Mesothelial cell of epicardium (in vitro differentiated cells): ENCODE measurements at regions not wholly inside any gene's neighbourhood (a gene's known extent, or its start where the extent isn't known, plus 50 kb on each side); places are given as distances from the start of the nearest gene placed in this dataset.

Experiments
- DNase-seq, 2 experiments: peaks; one replicate each; pipeline ENCODE4 v3.0.0; 2021; ENCODE audit warnings: low spot score in 2 of 2; ENCODE audit not compliant: unreplicated experiment in 2 of 2
- H3K27ac Mint-ChIP-seq: 2 replicates; pipeline ENCODE4 v1.8.0; 2021; ENCODE audit warnings: mixed read lengths
- H3K27me3 Mint-ChIP-seq: 2 replicates; pipeline ENCODE4 v1.8.0; 2021; ENCODE audit warnings: low read depth, mixed read lengths
- H3K36me3 Mint-ChIP-seq: 2 replicates; pipeline ENCODE4 v1.8.0; 2021; ENCODE audit warnings: mixed read lengths
- H3K4me1 Mint-ChIP-seq: 2 replicates; pipeline ENCODE4 v1.8.0; 2021; ENCODE audit warnings: mixed read lengths
- H3K4me3 Mint-ChIP-seq: 2 replicates; pipeline ENCODE4 v1.8.0; 2021; ENCODE audit warnings: mild to moderate bottlenecking, moderate library complexity, mixed read lengths
- H3K9me3 Mint-ChIP-seq: 2 replicates; pipeline ENCODE4 v1.8.0; 2021; ENCODE audit warnings: mixed read lengths
- CTCF ChIP-seq: fragments of 200-600 bp; sonication (generic); IDR thresholded peaks from one replicate; pipeline ENCODE4 v1.5.0; 2021; ENCODE audit warnings: antibody characterized with exemption; ENCODE audit not compliant: unreplicated experiment

DNA sequence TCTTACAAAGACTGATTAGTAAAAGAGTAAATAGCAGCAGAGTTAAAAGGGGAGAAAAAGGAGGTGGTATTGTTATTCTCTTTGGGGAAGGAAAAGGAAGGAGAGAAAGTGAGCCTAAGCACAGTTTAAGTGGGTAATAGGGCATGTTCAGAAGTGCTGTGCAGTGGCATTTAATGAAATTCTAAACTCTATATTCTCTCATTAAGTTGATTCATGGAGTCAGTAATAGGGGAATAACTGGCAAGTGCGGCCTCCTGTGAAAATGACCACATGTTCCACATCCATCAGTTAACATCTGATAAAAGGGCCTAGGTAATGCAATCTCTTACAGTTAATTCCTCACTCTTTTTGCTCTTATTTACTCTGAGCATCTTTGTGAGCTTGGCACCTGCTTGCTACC is 516.7 kb downstream of the JRKL start:
- Mint-ChIP-seq H3K27ac (no peak overlapping the region), H3K4me1 (peaks cover 14% of the 10 kb centered on the region), H3K27me3 (no peaks in the 10 kb centered on the region), H3K9me3 (peaks cover 20% of the 10 kb centered on the region), H3K36me3 (peaks cover 5% of the 10 kb centered on the region), H3K4me3 (no peak overlapping the region)
- no peak for TF ChIP-seq CTCF
- DNase-seq = no peak

GRCh38 chr11:96925862-96926261 is 536.0 kb downstream of the JRKL start:
- no peaks in the 10 kb centered on the region for H3K36me3 Mint-ChIP-seq
- no peak overlapping the region for H3K4me3 Mint-ChIP-seq
- no peak for TF ChIP-seq CTCF
- no peak overlapping the region for H3K27ac Mint-ChIP-seq
- H3K27me3 Mint-ChIP-seq = peaks cover 2% of the 10 kb centered on the region
- DNase-seq = no peak
- peaks cover 12% of the 10 kb centered on the region for H3K9me3 Mint-ChIP-seq
- H3K4me1 Mint-ChIP-seq = no peaks in the 10 kb centered on the region

DNA sequence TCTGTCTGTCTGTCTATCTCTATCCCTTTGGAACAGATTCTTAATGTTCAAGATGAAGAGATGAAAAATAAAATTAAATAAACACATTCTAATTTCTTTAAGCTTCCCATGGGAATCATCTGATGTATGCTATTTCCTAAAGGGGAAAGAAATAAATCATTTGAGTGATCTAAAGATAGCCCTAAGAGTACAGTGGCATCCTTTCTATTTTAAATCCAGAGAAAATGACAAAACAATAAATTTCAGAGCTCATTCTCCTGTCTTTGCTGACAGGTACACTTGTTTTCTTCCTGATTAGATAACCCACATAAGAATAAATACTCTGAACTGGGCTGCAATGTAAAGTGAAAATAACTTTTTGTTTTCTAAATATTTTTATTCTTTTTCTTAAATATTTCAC is 550.4 kb downstream of the JRKL start:
- Mint-ChIP-seq H3K4me1 (no peaks in the 10 kb centered on the region), H3K9me3 (no peaks in the 10 kb centered on the region), H3K36me3 (no peaks in the 10 kb centered on the region), H3K4me3 (no peak overlapping the region), H3K27ac (no peak overlapping the region), H3K27me3 (no peaks in the 10 kb centered on the region)
- TF ChIP-seq CTCF = no peak
- no peak for DNase-seq

DNA sequence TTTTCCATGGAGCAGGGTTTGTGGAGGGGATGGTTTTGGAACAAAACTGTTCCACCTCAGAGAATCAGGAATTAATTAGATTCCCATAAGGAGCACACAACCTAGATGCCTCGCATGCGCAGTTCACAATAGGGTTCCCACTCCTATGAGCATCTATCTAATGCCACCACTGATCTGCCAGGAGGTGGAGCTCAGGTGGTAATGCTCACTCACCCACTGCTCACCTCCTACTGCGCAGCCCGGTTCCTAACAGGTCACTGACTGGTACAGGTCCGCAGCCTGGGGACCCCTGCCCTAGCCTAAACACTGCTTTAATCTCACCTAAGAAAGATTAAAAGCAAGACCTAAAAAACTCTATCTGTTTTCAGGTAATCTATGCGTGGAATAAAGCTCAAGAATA is 553.0 kb downstream of the JRKL start:
- H3K9me3 Mint-ChIP-seq = no peaks in the 10 kb centered on the region
- no peak overlapping the region for H3K27ac Mint-ChIP-seq
- no peak for DNase-seq
- no peak for TF ChIP-seq CTCF
- no peaks in the 10 kb centered on the region for H3K36me3 Mint-ChIP-seq
- H3K4me1 Mint-ChIP-seq = no peaks in the 10 kb centered on the region
- H3K27me3 Mint-ChIP-seq = no peaks in the 10 kb centered on the region
- H3K4me3 Mint-ChIP-seq = no peak overlapping the region

- peaks cover 3% of the 10 kb centered on the region for H3K9me3 Mint-ChIP-seq
- no peak for DNase-seq
- H3K27ac Mint-ChIP-seq = no peak overlapping the region
- H3K36me3 Mint-ChIP-seq = no peaks in the 10 kb centered on the region
- no peak overlapping the region for H3K4me3 Mint-ChIP-seq
- H3K4me1 Mint-ChIP-seq = no peaks in the 10 kb centered on the region
- no peaks in the 10 kb centered on the region for H3K27me3 Mint-ChIP-seq
- peak; percentile 26 for TF ChIP-seq CTCF
These were observed 554.2 kb downstream of the JRKL start for GRCh38 chr11:96943970-96944369.

DNA sequence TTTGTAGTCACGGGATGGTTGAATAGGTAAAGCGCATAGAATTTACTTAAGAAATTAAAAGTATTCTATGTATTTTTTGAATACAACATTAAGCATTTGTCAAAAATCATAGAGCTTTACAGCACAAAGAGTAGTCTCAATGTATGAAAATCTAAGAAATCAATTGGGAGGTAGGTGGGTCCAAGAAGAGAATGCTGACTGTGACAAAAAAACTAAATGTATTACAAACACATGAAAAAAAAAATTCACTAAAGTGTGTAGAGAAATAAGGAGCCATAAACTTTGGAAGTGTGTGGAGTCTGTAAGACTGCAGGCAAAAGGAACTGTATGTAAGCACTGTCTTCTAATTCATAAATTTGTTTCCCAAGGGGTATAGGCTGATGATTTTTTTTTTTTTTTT is 558.3 kb downstream of the JRKL start:
- Mint-ChIP-seq H3K4me3 (no peak overlapping the region), H3K9me3 (peaks cover 7% of the 10 kb centered on the region), H3K4me1 (no peaks in the 10 kb centered on the region), H3K36me3 (no peaks in the 10 kb centered on the region), H3K27me3 (no peaks in the 10 kb centered on the region), H3K27ac (no peak overlapping the region)
- no peak for DNase-seq
- TF ChIP-seq CTCF = no peak
